Gastroesophageal sphincter (tissue), 3 donors: ENCODE measurements at regions not wholly inside any gene's neighbourhood (a gene's known extent, or its start where the extent isn't known, plus 50 kb on each side); places are given as distances from the start of the nearest gene placed in this dataset.

Experiments used
- EP300 ChIP-seq: sonication (generic); formaldehyde crosslinking; IDR thresholded peaks from one replicate; pipeline ENCODE4 v1.6.1; 2017; ENCODE audit warnings: antibody characterized with exemption, mild to moderate bottlenecking
- POLR2AphosphoS5 ChIP-seq: sonication (generic); formaldehyde crosslinking; IDR thresholded peaks from one replicate; pipeline ENCODE4 v1.6.1; 2017; ENCODE audit warnings: antibody characterized with exemption
- TF ChIP-seq, protein P1 (sequence below), 4 experiments: fragments of 200-600 bp in 2 of 4; fragments of 450-650 bp in 2 of 4; sonication (generic) in 1 of 4; IDR thresholded peaks; one replicate each; pipeline ENCODE4 v1.5.1; 2017 to 2019; ENCODE audit warnings: antibody characterized with exemption in 4 of 4, mild to moderate bottlenecking in 2 of 4, moderate library complexity in 2 of 4

DNA sequence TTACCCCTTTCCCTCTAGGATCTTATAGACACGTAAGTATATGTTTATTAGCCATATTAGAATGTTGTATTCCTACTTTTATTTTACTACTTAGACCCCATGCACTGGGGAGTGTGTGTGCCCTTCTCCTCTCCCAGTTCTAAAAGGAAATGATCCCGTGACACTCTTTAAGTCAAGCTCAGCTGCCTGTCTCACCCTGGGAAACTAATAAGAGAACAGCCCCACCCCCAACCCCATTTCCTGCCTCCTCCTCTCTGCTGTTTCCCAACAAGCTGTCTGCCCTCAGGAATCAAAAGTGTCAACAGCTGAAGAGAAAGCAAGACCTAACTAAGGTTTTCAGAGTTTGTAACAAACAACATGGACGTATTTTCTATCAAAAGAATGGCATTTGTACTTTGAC is 92.6 kb upstream of the VAV3 start:
- TF ChIP-seq, protein P1, sequence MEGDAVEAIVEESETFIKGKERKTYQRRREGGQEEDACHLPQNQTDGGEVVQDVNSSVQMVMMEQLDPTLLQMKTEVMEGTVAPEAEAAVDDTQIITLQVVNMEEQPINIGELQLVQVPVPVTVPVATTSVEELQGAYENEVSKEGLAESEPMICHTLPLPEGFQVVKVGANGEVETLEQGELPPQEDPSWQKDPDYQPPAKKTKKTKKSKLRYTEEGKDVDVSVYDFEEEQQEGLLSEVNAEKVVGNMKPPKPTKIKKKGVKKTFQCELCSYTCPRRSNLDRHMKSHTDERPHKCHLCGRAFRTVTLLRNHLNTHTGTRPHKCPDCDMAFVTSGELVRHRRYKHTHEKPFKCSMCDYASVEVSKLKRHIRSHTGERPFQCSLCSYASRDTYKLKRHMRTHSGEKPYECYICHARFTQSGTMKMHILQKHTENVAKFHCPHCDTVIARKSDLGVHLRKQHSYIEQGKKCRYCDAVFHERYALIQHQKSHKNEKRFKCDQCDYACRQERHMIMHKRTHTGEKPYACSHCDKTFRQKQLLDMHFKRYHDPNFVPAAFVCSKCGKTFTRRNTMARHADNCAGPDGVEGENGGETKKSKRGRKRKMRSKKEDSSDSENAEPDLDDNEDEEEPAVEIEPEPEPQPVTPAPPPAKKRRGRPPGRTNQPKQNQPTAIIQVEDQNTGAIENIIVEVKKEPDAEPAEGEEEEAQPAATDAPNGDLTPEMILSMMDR (IDR thresholded peaks at IDR 0.05) = no peak
- TF ChIP-seq POLR2AphosphoS5 (no peak), EP300 (no peak)
